ENCODE measurements at regions not wholly inside any gene's neighbourhood (a gene's known extent, or its start where the extent isn't known, plus 50 kb on each side); places are given as distances from the start of the nearest gene placed in this dataset.

- DNase-seq (ENCODE audit: low read depth) = no peak
These were observed 280.8 kb downstream of the RERGL start for GRCh38 chr12:17809206-17809605.

GRCh38 chr12:17802657-17803641 lies 287.0 kb downstream of the RERGL start:
- no peak for DNase-seq (ENCODE audit: low read depth)

- no peak for DNase-seq (ENCODE audit: low read depth)
These were observed 296.1 kb downstream of the RERGL start for GRCh38 chr12:17793854-17794253.

GRCh38 chr12:17778242-17778641 lies 311.8 kb downstream of the RERGL start:
- no peak for DNase-seq (ENCODE audit: low read depth)

- DNase-seq (ENCODE audit: low read depth) = no peak
These were observed 326.6 kb downstream of the RERGL start for GRCh38 chr12:17763366-17763765.

- DNase-seq (ENCODE audit: low read depth) = no peak
These were observed 330.0 kb downstream of the RERGL start for GRCh38 chr12:17759982-17760381.

All from renal cortical epithelial cell (primary cell).